H1 (cell line): ENCODE measurements at regions not wholly inside any gene's neighbourhood (a gene's known extent, or its start where the extent isn't known, plus 50 kb on each side); places are given as distances from the start of the nearest gene placed in this dataset.

Experiments used
- CTCF ChIA-PET: fragments of 300-600 bp; sonication (Branson Sonifier 250); formaldehyde crosslinking; loops from one replicate; lab custom pipeline; 2021; ENCODE audit not compliant: partially characterized antibody; lab: Charles Lee
- POLR2A ChIA-PET: fragments of 300-600 bp; sonication (Branson Sonifier 250); formaldehyde crosslinking; loops from one replicate; lab custom pipeline; 2021; ENCODE audit warnings: inconsistent platforms; ENCODE audit not compliant: partially characterized antibody; lab: Charles Lee
- DNase-seq, 2 experiments: peaks; one replicate each; pipeline versions ENCODE4 v3.0.0 to v3.0.0-alpha.2; 2010 to 2022; ENCODE audit warnings: low spot score in 2 of 2, low read depth in 1 of 2, mixed read lengths in 1 of 2
- FAIRE-seq: peaks from 2 replicates; lab custom pipeline; 2011; peaks lifted over from hg19 to GRCh38; lab: Jason Lieb, UNC
- H2AFZ ChIP-seq: 2 replicates; pipeline ENCODE4 v1.8.1; 2012; ENCODE audit warnings: low read length, inconsistent platforms
- H2AK5ac ChIP-seq: 2 replicates; pipeline ENCODE4 v1.6.1; 2013; ENCODE audit warnings: low read depth, low read length
- H2BK120ac ChIP-seq: replicated peaks from 2 replicates; pipeline ENCODE3; 2013; ENCODE audit warnings: low read depth, low read length, inconsistent platforms
- H2BK12ac ChIP-seq: 2 replicates; pipeline ENCODE4 v1.6.1; 2013; ENCODE audit warnings: low read depth, low read length
- H2BK15ac ChIP-seq: 2 replicates; pipeline ENCODE4 v1.6.1; 2013; ENCODE audit warnings: low read length
- H2BK20ac ChIP-seq: 2 replicates; pipeline ENCODE4 v1.6.1; 2013; ENCODE audit warnings: low read length
- H2BK5ac ChIP-seq: 2 replicates; pipeline ENCODE4 v1.6.1; 2013; ENCODE audit warnings: low read depth, low read length
- H3K14ac ChIP-seq: 2 replicates; pipeline ENCODE4 v1.6.1; 2013; ENCODE audit warnings: inconsistent platforms; ENCODE audit not compliant: insufficient read length
- H3K18ac ChIP-seq: 2 replicates; pipeline ENCODE4 v1.6.1; 2013; ENCODE audit warnings: low read length; ENCODE audit errors: extremely low read depth
- H3K23ac ChIP-seq: 2 replicates; pipeline ENCODE4 v1.6.1; 2013; ENCODE audit warnings: inconsistent platforms; ENCODE audit not compliant: insufficient read length
- H3K23me2 ChIP-seq: 2 replicates; pipeline ENCODE4 v1.6.1; 2013; ENCODE audit warnings: low read depth, low read length
- H3K27ac ChIP-seq: 2 replicates; pipeline ENCODE4 v1.6.1; 2011; ENCODE audit warnings: low read depth, low read length, inconsistent platforms
- H3K27me3 ChIP-seq, 4 experiments: replicated peaks in 1 of 4; 1 replicate in 1 of 4; 2 replicates in 3 of 4; pipeline versions ENCODE4 v1.6.1 to v1.8.1; 2011 to 2013; ENCODE audit warnings: low read length in 3 of 4, mild to moderate bottlenecking in 3 of 4, inconsistent platforms in 2 of 4, mixed read lengths in 2 of 4, moderate library complexity in 1 of 4; ENCODE audit not compliant: control insufficient read depth in 3 of 4, insufficient read depth in 3 of 4; ENCODE audit errors: extremely low read depth in 1 of 4
- H3K36me3 ChIP-seq, 4 experiments: 2 replicates each; pipeline versions ENCODE4 v1.6.1 to v1.8.1; 2011 to 2013; ENCODE audit warnings: mild to moderate bottlenecking in 4 of 4, low read length in 3 of 4, moderate library complexity in 2 of 4, control low read depth in 1 of 4, inconsistent platforms in 1 of 4; ENCODE audit not compliant: insufficient read depth in 4 of 4, control insufficient read depth in 2 of 4
- H3K4ac ChIP-seq: replicated peaks from 2 replicates; pipeline ENCODE3; 2013; ENCODE audit warnings: low read length, low read depth, mixed read lengths, inconsistent platforms; ENCODE audit not compliant: insufficient read length
- H3K4me1 ChIP-seq, 4 experiments: replicated peaks in 1 of 4; 1 replicate in 1 of 4; 2 replicates in 3 of 4; pipeline versions ENCODE4 v1.6.1 to v1.8.1; 2011 to 2013; ENCODE audit warnings: low read length in 3 of 4, inconsistent platforms in 2 of 4, mixed read lengths in 1 of 4; ENCODE audit not compliant: insufficient read depth in 4 of 4, control insufficient read depth in 3 of 4
- H3K4me2 ChIP-seq, 2 experiments: 2 replicates each; pipeline versions ENCODE4 v1.6.1 to v1.8.1; 2011 to 2013; ENCODE audit warnings: low read depth in 2 of 2, low read length in 2 of 2, control low read depth in 1 of 2, inconsistent platforms in 1 of 2, mild to moderate bottlenecking in 1 of 2; ENCODE audit not compliant: insufficient read depth in 1 of 2
- H3K4me3 ChIP-seq, 4 experiments: fragments of 200-600, 300-600 bp in 1 of 4; sonication (generic), shearing (Covaris generic), sonication (Bioruptor Twin) in 1 of 4; 2 replicates each; pipeline versions ENCODE4 v1.5.1 to v1.8.1; 2011 to 2016; ENCODE audit warnings: low read length in 4 of 4, low read depth in 3 of 4, control low read depth in 2 of 4, inconsistent platforms in 2 of 4, mild to moderate bottlenecking in 2 of 4, mixed read lengths in 1 of 4, moderate library complexity in 1 of 4; ENCODE audit not compliant: insufficient read depth in 2 of 4; ENCODE audit errors: extremely low read depth in 1 of 4
- H3K56ac ChIP-seq: replicated peaks from 2 replicates; pipeline ENCODE3; 2013; ENCODE audit warnings: low read depth, mild to moderate bottlenecking, mixed read lengths, low read length, inconsistent platforms; ENCODE audit not compliant: insufficient read length
- H3K79me1 ChIP-seq: 2 replicates; pipeline ENCODE4 v1.6.1; 2013; ENCODE audit warnings: low read depth, low read length, control low read depth
- H3K79me2 ChIP-seq, 2 experiments: 2 replicates each; pipeline versions ENCODE4 v1.6.1 to v1.8.1; 2012 to 2013; ENCODE audit warnings: low read length in 2 of 2, mild to moderate bottlenecking in 2 of 2, inconsistent platforms in 1 of 2; ENCODE audit not compliant: insufficient read depth in 2 of 2, control insufficient read depth in 1 of 2
- H3K9ac ChIP-seq, 4 experiments: replicated peaks in 1 of 4; 1 replicate in 1 of 4; 2 replicates in 3 of 4; pipeline versions ENCODE4 v1.6.1 to v1.8.1; 2011 to 2013; ENCODE audit warnings: low read depth in 3 of 4, low read length in 3 of 4, control low read depth in 2 of 4, mild to moderate bottlenecking in 2 of 4, moderate library complexity in 2 of 4, inconsistent platforms in 1 of 4; ENCODE audit errors: extremely low read depth in 1 of 4
- H3K9me3 ChIP-seq, 2 experiments: 2 replicates each; pipeline versions ENCODE4 v1.6.1 to v1.8.1; 2012 to 2013; ENCODE audit warnings: mild to moderate bottlenecking in 2 of 2, moderate library complexity in 2 of 2, control low read depth in 1 of 2, inconsistent platforms in 1 of 2, low read depth in 1 of 2, low read length in 1 of 2, mixed read lengths in 1 of 2; ENCODE audit not compliant: insufficient read depth in 2 of 2
- H4K20me1 ChIP-seq, 2 experiments: replicated peaks in 1 of 2; 2 replicates each; pipeline versions ENCODE3 to v1.8.1; 2011 to 2013; ENCODE audit warnings: inconsistent platforms in 2 of 2, low read length in 2 of 2, mild to moderate bottlenecking in 1 of 2; ENCODE audit not compliant: insufficient read depth in 2 of 2, control insufficient read depth in 1 of 2
- H4K5ac ChIP-seq: 2 replicates; pipeline ENCODE4 v1.6.1; 2013; ENCODE audit warnings: low read length, low read depth, mixed read lengths, inconsistent platforms; ENCODE audit not compliant: insufficient read length
- H4K8ac ChIP-seq: 2 replicates; pipeline ENCODE4 v1.8.0; 2013; ENCODE audit warnings: mild to moderate bottlenecking, moderate library complexity, low read length, inconsistent platforms; ENCODE audit not compliant: insufficient read depth; ENCODE audit errors: extremely low read depth
- H4K91ac ChIP-seq: replicated peaks from 2 replicates; pipeline ENCODE3; 2013; ENCODE audit warnings: low read length, mixed read lengths, inconsistent platforms; ENCODE audit not compliant: insufficient read length
- HDAC2 ChIP-seq, 2 experiments: fragments of 300-600 bp in 1 of 2; sonication (generic) in 1 of 2; IDR thresholded peaks; 2 replicates each; pipeline ENCODE4 v1.6.1; 2011 to 2012; ENCODE audit warnings: low read depth in 2 of 2, low read length in 2 of 2, mild to moderate bottlenecking in 2 of 2, moderate library complexity in 2 of 2, borderline replicate concordance in 1 of 2, inconsistent platforms in 1 of 2
- KDM4A ChIP-seq: IDR thresholded peaks from one replicate; pipeline ENCODE4 v1.7.1; 2012; ENCODE audit warnings: low read depth, mild to moderate bottlenecking, moderate library complexity, low read length, inconsistent platforms; ENCODE audit not compliant: severe bottlenecking
- RXRA ChIP-seq: IDR thresholded peaks from 2 replicates; pipeline ENCODE4 v1.6.1; 2011; ENCODE audit warnings: low read depth, mild to moderate bottlenecking, low read length, moderate library complexity; ENCODE audit not compliant: insufficient read depth
- TEAD4 ChIP-seq: IDR thresholded peaks from 2 replicates; pipeline ENCODE4 v1.6.1; 2012; ENCODE audit warnings: low read depth, low read length, inconsistent platforms, mixed read lengths
- WGBS, 2 experiments: shearing (Covaris generic) in 1 of 2; methylation state at CpG; one replicate each; pipeline versions ENCODE4 v1.1.6 to v1.1.7; 2013 to 2015; ENCODE audit warnings: low lambda C conversion rate in 2 of 2, mixed read lengths in 2 of 2, inconsistent platforms in 1 of 2, low coverage in 1 of 2, missing lambda C conversion rate in 1 of 2; ENCODE audit not compliant: insufficient replicate concordance in 2 of 2, insufficient coverage in 1 of 2, insufficient read length in 1 of 2; ENCODE audit errors: extremely low coverage in 1 of 2, missing lambda C conversion rate in 1 of 2; 5-methylcytosine and 5-hydroxymethylcytosine counted together

GRCh38 chr13:72121466-72121865, 254.5 kb upstream of the DACH1 start:
- Histone ChIP-seq H4K5ac (no peak overlapping the region), H2BK15ac (no peak overlapping the region), H3K23me2 (no peaks in the 10 kb centered on the region), H3K4ac (no peak overlapping the region), H2BK120ac (peak overlapping the region; percentile 10), H3K36me3 (no peaks in the 10 kb centered on the region), H3K9ac (no peak overlapping the region), H2BK12ac (0 out of 2 replicates have a peak overlapping the region, but pooled peaks have one; percentile 61), H3K4me1 (peaks cover 0 to 11% (median 5%) of the 10 kb centered on the region in 4 experiments; a peak in 4 of 7 replicates), H4K91ac (no peak overlapping the region), H2AK5ac (no peak overlapping the region), H3K9me3 (no peaks in the 10 kb centered on the region), H2BK20ac (no peak overlapping the region; the same call in 1 of the 2 replicates), H4K20me1 (no peaks in the 10 kb centered on the region), H4K8ac (no peak overlapping the region), H3K18ac (no peak overlapping the region), H3K79me2 (no peaks in the 10 kb centered on the region), H3K79me1 (no peaks in the 10 kb centered on the region), H3K23ac (no peak overlapping the region), H3K56ac (no peak overlapping the region), H2AFZ (no peak overlapping the region), H3K14ac (no peak overlapping the region), H2BK5ac (peak overlapping the region; percentile 69; the same call in 1 of the 2 replicates), H3K4me2 (no peak overlapping the region), H3K4me3 (no peak overlapping the region), H3K27me3 (no peaks in the 10 kb centered on the region), H3K27ac (no peak overlapping the region)
- DNase-seq (no peak), FAIRE-seq (no peak)
- TF ChIP-seq TEAD4 (no peak), RXRA (no peak), KDM4A (no peak), HDAC2 (IDR thresholded peaks at IDR 0.05; ENCODE audit: borderline replicate concordance in 1 of 2, low read depth in 2 of 2, low read length in 2 of 2) (no peak)
- CTCF ChIA-PET: no interaction called here
- POLR2A ChIA-PET: no interaction called here
- WGBS, 2 experiments: 79% methylated on average over 3 of the region's 3 CpGs; no CpG with 5 or more reads in 1 of the 2 experiments
